ENCODE measurements at regions not wholly inside any gene's neighbourhood (a gene's known extent, or its start where the extent isn't known, plus 50 kb on each side); places are given as distances from the start of the nearest gene placed in this dataset.
"Not testable (repeated sequence)": the region's sequence is repeated elsewhere in the genome, so short reads cannot be mapped to it uniquely, and the experiment has no call there.

DNA sequence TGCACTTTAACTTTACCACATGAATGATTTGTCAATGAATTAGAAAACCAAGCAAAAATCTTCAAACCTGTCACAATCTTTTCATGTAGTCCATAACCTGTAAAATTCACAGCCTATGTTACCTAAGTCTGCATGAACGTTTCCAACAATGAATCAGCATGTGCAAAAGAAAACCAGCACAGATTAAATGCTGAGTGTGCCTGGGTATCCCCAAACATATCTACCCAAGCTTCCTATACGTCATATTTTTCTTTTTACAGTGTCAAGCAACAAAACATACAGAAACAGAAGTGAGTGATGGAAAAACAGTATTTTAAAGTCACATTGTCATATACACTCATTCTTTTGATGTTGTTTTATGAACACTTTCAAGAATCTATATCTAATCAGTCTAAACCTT is 713.5 kb downstream of the RFPL4B start:
- no peak overlapping the region for H3K4me3 ChIP-seq (replicated peaks in 1 of 2; ENCODE audit: low read depth in 2 of 2, low read length in 2 of 2)
- TF ChIP-seq, protein P1, sequence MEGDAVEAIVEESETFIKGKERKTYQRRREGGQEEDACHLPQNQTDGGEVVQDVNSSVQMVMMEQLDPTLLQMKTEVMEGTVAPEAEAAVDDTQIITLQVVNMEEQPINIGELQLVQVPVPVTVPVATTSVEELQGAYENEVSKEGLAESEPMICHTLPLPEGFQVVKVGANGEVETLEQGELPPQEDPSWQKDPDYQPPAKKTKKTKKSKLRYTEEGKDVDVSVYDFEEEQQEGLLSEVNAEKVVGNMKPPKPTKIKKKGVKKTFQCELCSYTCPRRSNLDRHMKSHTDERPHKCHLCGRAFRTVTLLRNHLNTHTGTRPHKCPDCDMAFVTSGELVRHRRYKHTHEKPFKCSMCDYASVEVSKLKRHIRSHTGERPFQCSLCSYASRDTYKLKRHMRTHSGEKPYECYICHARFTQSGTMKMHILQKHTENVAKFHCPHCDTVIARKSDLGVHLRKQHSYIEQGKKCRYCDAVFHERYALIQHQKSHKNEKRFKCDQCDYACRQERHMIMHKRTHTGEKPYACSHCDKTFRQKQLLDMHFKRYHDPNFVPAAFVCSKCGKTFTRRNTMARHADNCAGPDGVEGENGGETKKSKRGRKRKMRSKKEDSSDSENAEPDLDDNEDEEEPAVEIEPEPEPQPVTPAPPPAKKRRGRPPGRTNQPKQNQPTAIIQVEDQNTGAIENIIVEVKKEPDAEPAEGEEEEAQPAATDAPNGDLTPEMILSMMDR (IDR thresholded peaks at IDR 0.05; ENCODE audit: low read depth, low read length), result no peak
- no peak for DNase-seq (ENCODE audit: low read depth in 2 of 2)

GRCh38 chr6:113065611-113066010 is 718.5 kb downstream of the RFPL4B start:
- H3K4me3 ChIP-seq (replicated peaks in 1 of 2; ENCODE audit: low read depth in 2 of 2, low read length in 2 of 2), result no peak overlapping the region
- peak; percentile 52 to 62 for DNase-seq (ENCODE audit: low read depth in 2 of 2)
- TF ChIP-seq, protein P1 (IDR thresholded peaks at IDR 0.05; ENCODE audit: low read depth, low read length), result no peak

- TF ChIP-seq, protein P1 (IDR thresholded peaks at IDR 0.05; ENCODE audit: low read depth, low read length), result no peak
- peak; percentile 60 to 72 for DNase-seq (ENCODE audit: low read depth in 2 of 2)
- H3K4me3 ChIP-seq (replicated peaks in 1 of 2; ENCODE audit: low read depth in 2 of 2, low read length in 2 of 2), result no peak overlapping the region
These were observed 720.6 kb downstream of the RFPL4B start for GRCh38 chr6:113067612-113068275.

- no peak overlapping the region for H3K4me3 ChIP-seq (replicated peaks in 1 of 2; ENCODE audit: low read depth in 2 of 2, low read length in 2 of 2)
- TF ChIP-seq, protein P1 (IDR thresholded peaks at IDR 0.05; ENCODE audit: low read depth, low read length), result no peak
- DNase-seq (ENCODE audit: low read depth in 2 of 2), result no peak
These were observed 721.4 kb downstream of the RFPL4B start for GRCh38 chr6:113068570-113068969.

- DNase-seq (ENCODE audit: low read depth in 2 of 2), result not testable (repeated sequence)
These were observed 723.6 kb downstream of the RFPL4B start for GRCh38 chr6:113070681-113071080.

DNA sequence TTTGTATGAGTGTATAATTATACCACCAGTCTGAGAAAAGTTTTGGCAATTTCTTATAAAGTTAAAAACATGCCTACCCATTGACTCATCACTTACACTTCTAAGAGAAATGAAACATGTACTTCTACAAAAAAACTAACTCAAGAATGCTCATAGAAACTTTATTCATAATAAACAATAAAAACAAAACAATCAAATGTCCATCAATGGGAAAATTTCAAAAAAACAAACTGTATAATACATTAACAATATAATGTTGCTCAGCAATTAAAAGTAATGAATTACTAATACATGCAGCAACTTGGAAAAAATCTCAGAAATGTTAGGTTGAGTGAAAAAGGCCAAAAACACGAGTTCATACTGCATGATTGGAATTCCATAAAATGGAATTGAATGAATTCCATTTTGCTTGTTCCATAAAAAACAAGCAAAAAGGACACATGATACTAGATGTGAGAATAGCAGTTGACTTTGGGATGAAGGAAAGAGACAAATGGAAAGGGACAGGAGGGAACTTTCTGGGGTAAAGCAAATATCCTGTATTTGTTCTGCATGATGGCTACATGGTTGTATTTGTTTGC is 726.6 kb downstream of the RFPL4B start:
- TF ChIP-seq, protein P1 (IDR thresholded peaks at IDR 0.05; ENCODE audit: low read depth, low read length), result no peak
- H3K4me3 ChIP-seq (replicated peaks in 1 of 2; ENCODE audit: low read depth in 2 of 2, low read length in 2 of 2), result no peak overlapping the region
- DNase-seq (ENCODE audit: low read depth in 2 of 2), result peak; percentile 57 to 80

More at GRCh38 chr6:113070681-113071080, 723.6 kb downstream of the RFPL4B start:
- not testable (repeated sequence) for H3K4me3 ChIP-seq (replicated peaks in 1 of 2; ENCODE audit: low read depth in 2 of 2, low read length in 2 of 2)

GRCh38 chr6:113076116-113076515 is 729.0 kb downstream of the RFPL4B start:
- no peak for DNase-seq (ENCODE audit: low read depth in 2 of 2)
- no peak overlapping the region for H3K4me3 ChIP-seq (replicated peaks in 1 of 2; ENCODE audit: low read depth in 2 of 2, low read length in 2 of 2)
- TF ChIP-seq, protein P1 (IDR thresholded peaks at IDR 0.05; ENCODE audit: low read depth, low read length), result no peak

All from cardiac fibroblast (primary cell).